Tibial nerve (tissue), 4 donors: ENCODE measurements at regions not wholly inside any gene's neighbourhood (a gene's known extent, or its start where the extent isn't known, plus 50 kb on each side); places are given as distances from the start of the nearest gene placed in this dataset.

Experiments
- DNase-seq, 2 donors: peaks; one replicate each; pipeline ENCODE4 v3.0.0-alpha.2; 2019; ENCODE audit warnings: low spot score in 2 of 2
- H3K27ac ChIP-seq, 4 donors: fragments of 200-600 bp; sonication (generic) in 3 of 4; one replicate each; pipeline ENCODE4 v1.5.1; 2017 to 2019; ENCODE audit warnings: mild to moderate bottlenecking in 1 of 4
- H3K27me3 ChIP-seq, 2 donors: fragments of 200-600 bp; sonication (generic) in 1 of 2; one replicate each; pipeline versions ENCODE4 v1.5.1 to v1.6.0; 2017 to 2019
- H3K36me3 ChIP-seq, 3 donors: fragments of 200-600 bp; sonication (generic); one replicate each; pipeline ENCODE4 v1.5.1; 2018 to 2019
- H3K4me1 ChIP-seq, 4 donors: fragments of 200-600 bp; sonication (generic) in 3 of 4; one replicate each; pipeline ENCODE4 v1.5.1; 2017 to 2019
- H3K4me3 ChIP-seq, 4 donors: fragments of 200-600 bp; sonication (generic) in 3 of 4; one replicate each; pipeline ENCODE4 v1.5.1; 2017 to 2019; ENCODE audit warnings: mild to moderate bottlenecking in 1 of 4, moderate library complexity in 1 of 4
- H3K9me3 ChIP-seq, 4 donors: fragments of 200-600 bp; sonication (generic) in 3 of 4; one replicate each; pipeline ENCODE4 v1.5.1; 2017 to 2019
- EP300 ChIP-seq, 2 donors: sonication (generic); formaldehyde crosslinking; IDR thresholded peaks; one replicate each; pipeline ENCODE4 v1.6.1; 2017; ENCODE audit warnings: antibody characterized with exemption in 2 of 2, mild to moderate bottlenecking in 1 of 2
- POLR2A ChIP-seq, 2 donors: fragments of 450-650 bp; IDR thresholded peaks; one replicate each; pipeline ENCODE4 v1.6.1; 2017; ENCODE audit warnings: antibody characterized with exemption in 2 of 2, mild to moderate bottlenecking in 2 of 2, moderate library complexity in 2 of 2
- WGBS, 2 donors: methylation state at CpG; one replicate each; pipeline ENCODE4 v1.1.5; 2018; 5-methylcytosine and 5-hydroxymethylcytosine counted together
- TF ChIP-seq, protein P1 (sequence below), 5 experiments: fragments of 200-600 bp in 3 of 5; fragments of 450-650 bp in 2 of 5; sonication (generic) in 3 of 5; IDR thresholded peaks; one replicate each; pipeline ENCODE4 v1.5.1; 2016 to 2019; ENCODE audit warnings: antibody characterized with exemption in 5 of 5, mild to moderate bottlenecking in 3 of 5, moderate library complexity in 2 of 5

DNA sequence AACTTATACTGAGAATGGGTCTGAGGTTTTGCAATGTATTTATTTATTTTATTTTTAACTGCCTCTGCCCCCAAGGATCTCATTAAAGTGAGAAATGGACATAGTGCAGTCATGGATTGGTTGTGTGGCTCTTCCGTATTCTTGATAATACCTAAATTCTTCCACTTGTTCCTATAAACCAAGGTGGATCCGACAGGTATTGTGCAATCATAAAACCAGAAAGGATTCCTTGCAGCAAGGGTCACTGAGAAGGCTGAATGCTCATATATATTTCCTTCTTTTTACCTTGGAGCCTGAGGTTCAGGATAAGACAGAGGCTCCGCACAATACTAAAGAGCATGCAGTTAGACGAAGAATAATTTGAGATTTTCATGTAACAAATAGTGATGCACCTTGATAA lies 826.0 kb upstream of the SOX11 start:
- Histone ChIP-seq H3K36me3 (no peaks in the 10 kb centered on the region), H3K27ac (no peak overlapping the region), H3K4me1 (no peaks in the 10 kb centered on the region), H3K27me3 (no peaks in the 10 kb centered on the region), H3K9me3 (no peaks in the 10 kb centered on the region), H3K4me3 (no peak overlapping the region)
- WGBS, 2 donors: 94 to 97% methylated on average over 4 of the region's 4 CpGs
- TF ChIP-seq EP300 (IDR thresholded peaks at IDR 0.05) (no peak), POLR2A (IDR thresholded peaks at IDR 0.05) (no peak)
- TF ChIP-seq, protein P1, sequence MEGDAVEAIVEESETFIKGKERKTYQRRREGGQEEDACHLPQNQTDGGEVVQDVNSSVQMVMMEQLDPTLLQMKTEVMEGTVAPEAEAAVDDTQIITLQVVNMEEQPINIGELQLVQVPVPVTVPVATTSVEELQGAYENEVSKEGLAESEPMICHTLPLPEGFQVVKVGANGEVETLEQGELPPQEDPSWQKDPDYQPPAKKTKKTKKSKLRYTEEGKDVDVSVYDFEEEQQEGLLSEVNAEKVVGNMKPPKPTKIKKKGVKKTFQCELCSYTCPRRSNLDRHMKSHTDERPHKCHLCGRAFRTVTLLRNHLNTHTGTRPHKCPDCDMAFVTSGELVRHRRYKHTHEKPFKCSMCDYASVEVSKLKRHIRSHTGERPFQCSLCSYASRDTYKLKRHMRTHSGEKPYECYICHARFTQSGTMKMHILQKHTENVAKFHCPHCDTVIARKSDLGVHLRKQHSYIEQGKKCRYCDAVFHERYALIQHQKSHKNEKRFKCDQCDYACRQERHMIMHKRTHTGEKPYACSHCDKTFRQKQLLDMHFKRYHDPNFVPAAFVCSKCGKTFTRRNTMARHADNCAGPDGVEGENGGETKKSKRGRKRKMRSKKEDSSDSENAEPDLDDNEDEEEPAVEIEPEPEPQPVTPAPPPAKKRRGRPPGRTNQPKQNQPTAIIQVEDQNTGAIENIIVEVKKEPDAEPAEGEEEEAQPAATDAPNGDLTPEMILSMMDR (IDR thresholded peaks at IDR 0.05): no peak
- DNase-seq: no peak

DNA sequence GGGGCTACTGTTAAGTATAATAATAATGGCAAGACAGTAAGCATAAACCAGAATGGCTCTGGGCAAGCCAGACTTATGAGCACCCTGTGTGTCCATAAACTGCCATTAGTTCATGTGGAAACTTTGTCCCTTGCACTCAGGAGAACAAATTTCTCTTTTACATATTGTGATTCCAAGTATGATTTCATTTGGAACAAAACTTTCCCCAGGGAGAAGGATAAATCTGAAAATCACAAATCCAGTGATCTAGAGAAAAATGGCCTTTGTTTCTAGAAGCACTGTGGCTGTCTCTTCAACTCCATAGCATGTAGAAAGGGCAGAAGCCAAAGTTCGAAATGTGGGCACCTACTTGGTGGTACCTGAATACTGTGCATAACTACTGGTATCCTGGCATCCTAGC lies 823.7 kb upstream of the SOX11 start:
- Histone ChIP-seq H3K4me1 (no peaks in the 10 kb centered on the region), H3K27ac (no peak overlapping the region), H3K9me3 (no peaks in the 10 kb centered on the region), H3K4me3 (no peak overlapping the region), H3K27me3 (no peaks in the 10 kb centered on the region), H3K36me3 (no peaks in the 10 kb centered on the region)
- TF ChIP-seq POLR2A (IDR thresholded peaks at IDR 0.05) (no peak), EP300 (IDR thresholded peaks at IDR 0.05) (no peak)
- TF ChIP-seq, protein P1 (IDR thresholded peaks at IDR 0.05): no peak
- no peak for DNase-seq
- 86 to 88% methylated on average over 1 of the region's 1 CpG for WGBS, 2 donors

DNA sequence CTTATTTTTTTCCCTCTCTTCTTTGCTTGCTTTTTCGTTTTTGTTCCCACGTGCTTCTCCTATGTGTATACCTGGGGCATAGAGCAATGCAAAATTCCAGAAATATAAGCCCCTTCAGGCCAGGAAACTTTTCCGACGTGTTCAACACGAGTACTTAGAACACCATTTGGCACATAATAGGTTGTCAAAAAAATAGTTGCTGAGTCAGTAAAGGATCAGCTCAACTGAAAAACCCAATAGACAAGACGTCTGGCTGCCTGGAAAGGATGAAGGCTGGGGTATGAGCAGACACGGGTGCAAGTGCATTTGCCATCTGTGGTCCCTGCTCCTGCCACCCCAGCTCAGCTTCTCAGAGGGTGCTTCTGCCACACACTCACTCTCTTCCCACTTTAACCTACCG lies 823.0 kb upstream of the SOX11 start:
- DNase-seq: no peak
- TF ChIP-seq EP300 (IDR thresholded peaks at IDR 0.05) (no peak), POLR2A (IDR thresholded peaks at IDR 0.05) (no peak)
- TF ChIP-seq, protein P1 (IDR thresholded peaks at IDR 0.05): no peak
- Histone ChIP-seq H3K4me1 (no peaks in the 10 kb centered on the region), H3K9me3 (no peaks in the 10 kb centered on the region), H3K27ac (no peak overlapping the region), H3K27me3 (no peaks in the 10 kb centered on the region), H3K4me3 (no peak overlapping the region), H3K36me3 (no peaks in the 10 kb centered on the region)
- 78 to 88% methylated on average over 8 of the region's 8 CpGs for WGBS, 2 donors

DNA sequence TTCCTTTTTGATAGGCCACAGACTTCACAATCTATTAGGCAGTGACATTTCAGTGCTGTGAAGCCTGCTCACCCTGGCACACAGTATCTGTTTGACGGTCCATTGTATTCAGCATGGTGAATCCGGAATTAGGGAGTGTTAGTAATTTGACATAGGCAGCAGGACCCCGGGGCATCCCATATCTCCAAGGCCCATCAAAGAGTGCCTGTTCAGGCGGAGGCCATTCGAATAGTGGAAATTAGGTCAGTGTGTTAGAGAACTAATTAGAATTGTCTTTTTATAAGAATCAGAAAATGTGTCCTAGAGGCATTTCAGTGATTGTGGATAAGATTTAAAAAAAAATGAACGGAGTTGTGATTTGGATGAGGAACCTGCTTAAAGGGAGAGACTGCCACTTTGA lies 818.8 kb upstream of the SOX11 start:
- Histone ChIP-seq H3K27me3 (no peaks in the 10 kb centered on the region), H3K36me3 (no peaks in the 10 kb centered on the region), H3K9me3 (no peaks in the 10 kb centered on the region), H3K27ac (no peak overlapping the region), H3K4me1 (no peaks in the 10 kb centered on the region), H3K4me3 (no peak overlapping the region)
- DNase-seq: no peak
- WGBS, 2 donors: 68 to 69% methylated on average over 6 of the region's 6 CpGs
- TF ChIP-seq POLR2A (IDR thresholded peaks at IDR 0.05) (no peak), EP300 (IDR thresholded peaks at IDR 0.05) (no peak)
- TF ChIP-seq, protein P1 (IDR thresholded peaks at IDR 0.05): no peak

DNA sequence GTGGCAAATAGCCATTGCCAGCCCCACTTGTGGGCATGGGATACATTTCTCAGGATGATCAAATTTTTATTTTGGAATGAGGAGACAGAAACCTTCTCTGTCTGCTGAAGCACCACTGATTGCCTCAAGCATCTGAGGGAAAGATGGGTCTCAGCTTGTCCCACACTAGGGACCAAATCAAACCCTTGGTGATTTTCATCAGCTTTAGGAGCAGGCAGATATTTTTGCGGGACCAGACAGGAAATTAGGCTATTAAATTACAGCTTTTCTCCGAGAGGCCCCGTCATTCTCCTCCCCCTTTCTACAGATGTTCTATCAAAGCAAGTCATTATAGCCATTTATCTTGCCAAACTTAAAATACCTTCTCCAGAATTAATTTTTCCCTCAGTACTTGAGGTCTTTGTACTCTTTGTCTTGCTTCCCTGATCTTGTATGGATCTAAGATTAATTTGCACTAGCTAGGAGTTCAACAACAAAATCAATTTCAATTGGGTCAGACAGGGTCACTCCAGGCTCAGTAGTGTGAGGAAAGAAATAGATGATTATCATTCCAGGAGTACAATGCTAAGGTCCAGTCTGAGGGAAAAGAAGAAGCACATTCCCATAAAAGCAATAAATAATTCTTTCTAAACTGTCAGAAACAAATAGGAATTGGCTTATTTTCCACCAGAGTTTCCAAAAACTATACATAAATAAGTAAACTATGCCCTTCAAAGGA lies 818.1 kb upstream of the SOX11 start:
- Histone ChIP-seq H3K4me3 (no peak overlapping the region), H3K4me1 (no peaks in the 10 kb centered on the region), H3K36me3 (no peaks in the 10 kb centered on the region), H3K27me3 (no peaks in the 10 kb centered on the region), H3K9me3 (no peaks in the 10 kb centered on the region), H3K27ac (no peak overlapping the region)
- DNase-seq: no peak
- WGBS, 2 donors: 20 to 24% methylated on average over 3 of the region's 3 CpGs
- TF ChIP-seq EP300 (IDR thresholded peaks at IDR 0.05) (no peak), POLR2A (IDR thresholded peaks at IDR 0.05) (no peak)
- TF ChIP-seq, protein P1 (IDR thresholded peaks at IDR 0.05): no peak
